SK-N-SH (cell line): ENCODE measurements at regions not wholly inside any gene's neighbourhood (a gene's known extent, or its start where the extent isn't known, plus 50 kb on each side); places are given as distances from the start of the nearest gene placed in this dataset.

ENCODE experiments used
- CTCF ChIA-PET: fragments of 300-600, 350-600 bp; formaldehyde crosslinking; extraction: SDS; loops from one replicate; lab custom pipeline; 2021; lab: Yijun Ruan, JAX
- POLR2A ChIA-PET: fragments of 350-600 bp; sonication (Branson Sonifier 250); formaldehyde crosslinking; extraction: SDS; loops from one replicate; lab custom pipeline; 2020; ENCODE audit warnings: antibody characterized with exemption, inconsistent platforms; lab: Yijun Ruan, JAX
- DNase-seq: peaks from one replicate; pipeline ENCODE4 v3.0.0; 2012
- H2AFZ ChIP-seq: fragments of 200-600 bp; sonication (generic); 2 replicates; pipeline ENCODE4 v1.8.1; 2016; ENCODE audit warnings: antibody characterized with exemption, mild to moderate bottlenecking, low read depth
- H3F3A ChIP-seq: fragments of 200-600 bp; sonication (generic); replicated peaks from 2 replicates; pipeline ENCODE3; 2016; ENCODE audit warnings: antibody characterized with exemption, mild to moderate bottlenecking; ENCODE audit not compliant: insufficient read depth
- H3K27ac ChIP-seq, 2 experiments: fragments of 200-500 bp in 1 of 2; fragments of 200-600 bp in 1 of 2; sonication (Bioruptor generic) in 1 of 2; sonication (generic), shearing (Covaris generic) in 1 of 2; 2 replicates each; pipeline versions ENCODE4 v1.5.1 to v1.6.1; 2014 to 2016; ENCODE audit warnings: low read depth in 2 of 2, inconsistent platforms in 1 of 2, low read length in 1 of 2, mild to moderate bottlenecking in 1 of 2, mixed read lengths in 1 of 2
- H3K27me3 ChIP-seq: fragments of 200-600 bp; sonication (generic), shearing (Covaris generic); 2 replicates; pipeline ENCODE4 v1.6.1; 2016; ENCODE audit warnings: mixed run types; ENCODE audit not compliant: insufficient read depth
- H3K36me3 ChIP-seq, 2 experiments: fragments of 200-500 bp in 1 of 2; fragments of 200-600 bp in 1 of 2; sonication (Bioruptor generic) in 1 of 2; sonication (generic) in 1 of 2; replicated peaks in 1 of 2; 2 replicates each; pipeline versions ENCODE3 to v1.5.1; 2014 to 2016; ENCODE audit warnings: low read length in 1 of 2, mild to moderate bottlenecking in 1 of 2; ENCODE audit not compliant: insufficient read depth in 2 of 2, control insufficient read depth in 1 of 2
- H3K4me1 ChIP-seq, 2 experiments: fragments of 200-500 bp in 1 of 2; fragments of 200-600 bp in 1 of 2; sonication (Bioruptor generic) in 1 of 2; sonication (generic), shearing (Covaris generic) in 1 of 2; 2 replicates each; pipeline versions ENCODE4 v1.5.1 to v1.6.1; 2014 to 2016; ENCODE audit warnings: low read depth in 1 of 2, low read length in 1 of 2, mixed run types in 1 of 2; ENCODE audit not compliant: insufficient read depth in 2 of 2, control insufficient read depth in 1 of 2
- H3K4me2 ChIP-seq: fragments of 200-600 bp; sonication (generic), shearing (Covaris generic); 2 replicates; pipeline ENCODE4 v1.6.1; 2017; ENCODE audit warnings: mixed run types
- H3K4me3 ChIP-seq, 2 experiments: fragments of 200-500 bp in 1 of 2; fragments of 200-600 bp in 1 of 2; sonication (Bioruptor generic) in 1 of 2; sonication (generic), shearing (Covaris generic) in 1 of 2; 2 replicates each; pipeline versions ENCODE4 v1.5.1 to v1.8.1; 2014 to 2016; ENCODE audit warnings: low read depth in 2 of 2, inconsistent platforms in 1 of 2, low read length in 1 of 2, mild to moderate bottlenecking in 1 of 2, mixed read lengths in 1 of 2, moderate library complexity in 1 of 2
- H3K79me2 ChIP-seq: fragments of 200-600 bp; sonication (generic); 2 replicates; pipeline ENCODE4 v1.8.1; 2017; ENCODE audit warnings: mild to moderate bottlenecking; ENCODE audit not compliant: insufficient read depth
- H3K9ac ChIP-seq: fragments of 200-600 bp; sonication (generic); 2 replicates; pipeline ENCODE4 v1.6.1; 2017; ENCODE audit warnings: mixed run types
- H3K9me2 ChIP-seq: fragments of 200-600 bp; sonication (generic); 2 replicates; pipeline ENCODE4 v1.6.1; 2017; ENCODE audit warnings: mixed run types
- H3K9me3 ChIP-seq: fragments of 200-600 bp; sonication (generic); 2 replicates; pipeline ENCODE4 v1.6.1; 2017; ENCODE audit warnings: mixed run types, mild to moderate bottlenecking, moderate library complexity
- H4K20me1 ChIP-seq: fragments of 200-600 bp; sonication (generic); 2 replicates; pipeline ENCODE4 v1.6.1; 2017; ENCODE audit warnings: mild to moderate bottlenecking, mixed run types; ENCODE audit not compliant: insufficient read depth
- CHD2 ChIP-seq: fragments of 150-350 bp; IDR thresholded peaks from 2 replicates; pipeline ENCODE4 v1.6.1; 2018; ENCODE audit warnings: low read length; ENCODE audit not compliant: partially characterized antibody
- ELF1 ChIP-seq: IDR thresholded peaks from 2 replicates; pipeline ENCODE4 v1.4.0; 2012
- FOSL2 ChIP-seq: IDR thresholded peaks from 2 replicates; pipeline ENCODE4 v1.4.0; 2012; ENCODE audit warnings: low read depth, mild to moderate bottlenecking, moderate library complexity, borderline replicate concordance
- GABPA ChIP-seq: IDR thresholded peaks from 2 replicates; pipeline ENCODE4 v1.4.0; 2012; ENCODE audit warnings: low read depth, mild to moderate bottlenecking
- IRF3 ChIP-seq: fragments of 150-350 bp; IDR thresholded peaks from 2 replicates; pipeline ENCODE4 v1.6.1; 2016; ENCODE audit warnings: mild to moderate bottlenecking, low read depth, low read length
- JUND ChIP-seq: IDR thresholded peaks from 2 replicates; pipeline ENCODE4 v1.4.0; 2012
- MXI1 ChIP-seq: IDR thresholded peaks from 2 replicates; pipeline ENCODE4 v1.6.1; 2012; ENCODE audit warnings: mild to moderate bottlenecking, low read depth, low read length, improper control_type of control experiment
- NFIC ChIP-seq: IDR thresholded peaks from 2 replicates; pipeline ENCODE4 v1.4.0; 2012; ENCODE audit warnings: borderline replicate concordance
- POLR2AphosphoS5 ChIP-seq: IDR thresholded peaks from 2 replicates; pipeline ENCODE4 v1.6.1; 2012; ENCODE audit warnings: low read depth, low read length
- REST ChIP-seq: IDR thresholded peaks from 2 replicates; pipeline ENCODE4 v1.6.1; 2012; ENCODE audit warnings: mild to moderate bottlenecking, low read depth, low read length, moderate library complexity
- RFX5 ChIP-seq: IDR thresholded peaks from 2 replicates; pipeline ENCODE4 v1.6.1; 2012; ENCODE audit warnings: mild to moderate bottlenecking, improper control_type of control experiment, low read length
- RXRA ChIP-seq: IDR thresholded peaks from 2 replicates; pipeline ENCODE4 v1.4.0; 2012; ENCODE audit warnings: low read depth, mild to moderate bottlenecking, borderline replicate concordance
- SIN3A ChIP-seq: IDR thresholded peaks from 2 replicates; pipeline ENCODE4 v1.6.1; 2012; ENCODE audit warnings: low read depth, mild to moderate bottlenecking, low read length, moderate library complexity, borderline replicate concordance
- SMC3 ChIP-seq: IDR thresholded peaks from 2 replicates; pipeline ENCODE4 v1.6.1; 2012; ENCODE audit warnings: low read depth, low read length, improper control_type of control experiment
- TCF12 ChIP-seq: IDR thresholded peaks from 2 replicates; pipeline ENCODE4 v1.4.0; 2012
- WGBS: methylation state at CpG from one replicate; pipeline ENCODE4 v1.1.6; 2017; ENCODE audit warnings: low lambda C conversion rate; 5-methylcytosine and 5-hydroxymethylcytosine counted together
- TF ChIP-seq, protein P1 (sequence below): IDR thresholded peaks from 2 replicates; pipeline ENCODE4 v1.4.0; 2012; ENCODE audit warnings: low read depth, borderline replicate concordance
- TF ChIP-seq, protein P2 (sequence below): fragments of 150-350 bp; IDR thresholded peaks from 2 replicates; pipeline ENCODE4 v1.6.1; 2017; ENCODE audit warnings: antibody characterized with exemption, low read length, low read depth, borderline replicate concordance
- TF ChIP-seq, protein P3 (sequence below): IDR thresholded peaks from 2 replicates; pipeline ENCODE4 v1.4.0; 2012; ENCODE audit warnings: low read depth, borderline replicate concordance
- TF ChIP-seq, protein P4 (sequence below): IDR thresholded peaks from 2 replicates; pipeline ENCODE4 v1.4.0; 2012; ENCODE audit warnings: low read depth

- DNase-seq, result no peak
- TF ChIP-seq POLR2AphosphoS5 (no peak), MXI1 (no peak), GABPA (no peak), RFX5 (no peak), ELF1 (no peak), NFIC (no peak), IRF3 (no peak), SIN3A (no peak), CHD2 (no peak), TCF12 (no peak), JUND (no peak), REST (no peak), SMC3 (no peak), FOSL2 (no peak), RXRA (no peak)
- TF ChIP-seq, protein P1, sequence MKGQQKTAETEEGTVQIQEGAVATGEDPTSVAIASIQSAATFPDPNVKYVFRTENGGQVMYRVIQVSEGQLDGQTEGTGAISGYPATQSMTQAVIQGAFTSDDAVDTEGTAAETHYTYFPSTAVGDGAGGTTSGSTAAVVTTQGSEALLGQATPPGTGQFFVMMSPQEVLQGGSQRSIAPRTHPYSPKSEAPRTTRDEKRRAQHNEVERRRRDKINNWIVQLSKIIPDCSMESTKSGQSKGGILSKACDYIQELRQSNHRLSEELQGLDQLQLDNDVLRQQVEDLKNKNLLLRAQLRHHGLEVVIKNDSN, result no peak
- TF ChIP-seq, protein P2, sequence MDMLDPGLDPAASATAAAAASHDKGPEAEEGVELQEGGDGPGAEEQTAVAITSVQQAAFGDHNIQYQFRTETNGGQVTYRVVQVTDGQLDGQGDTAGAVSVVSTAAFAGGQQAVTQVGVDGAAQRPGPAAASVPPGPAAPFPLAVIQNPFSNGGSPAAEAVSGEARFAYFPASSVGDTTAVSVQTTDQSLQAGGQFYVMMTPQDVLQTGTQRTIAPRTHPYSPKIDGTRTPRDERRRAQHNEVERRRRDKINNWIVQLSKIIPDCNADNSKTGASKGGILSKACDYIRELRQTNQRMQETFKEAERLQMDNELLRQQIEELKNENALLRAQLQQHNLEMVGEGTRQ, result no peak
- TF ChIP-seq, protein P3, sequence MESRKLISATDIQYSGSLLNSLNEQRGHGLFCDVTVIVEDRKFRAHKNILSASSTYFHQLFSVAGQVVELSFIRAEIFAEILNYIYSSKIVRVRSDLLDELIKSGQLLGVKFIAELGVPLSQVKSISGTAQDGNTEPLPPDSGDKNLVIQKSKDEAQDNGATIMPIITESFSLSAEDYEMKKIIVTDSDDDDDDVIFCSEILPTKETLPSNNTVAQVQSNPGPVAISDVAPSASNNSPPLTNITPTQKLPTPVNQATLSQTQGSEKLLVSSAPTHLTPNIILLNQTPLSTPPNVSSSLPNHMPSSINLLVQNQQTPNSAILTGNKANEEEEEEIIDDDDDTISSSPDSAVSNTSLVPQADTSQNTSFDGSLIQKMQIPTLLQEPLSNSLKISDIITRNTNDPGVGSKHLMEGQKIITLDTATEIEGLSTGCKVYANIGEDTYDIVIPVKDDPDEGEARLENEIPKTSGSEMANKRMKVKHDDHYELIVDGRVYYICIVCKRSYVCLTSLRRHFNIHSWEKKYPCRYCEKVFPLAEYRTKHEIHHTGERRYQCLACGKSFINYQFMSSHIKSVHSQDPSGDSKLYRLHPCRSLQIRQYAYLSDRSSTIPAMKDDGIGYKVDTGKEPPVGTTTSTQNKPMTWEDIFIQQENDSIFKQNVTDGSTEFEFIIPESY, result no peak
- TF ChIP-seq, protein P4, sequence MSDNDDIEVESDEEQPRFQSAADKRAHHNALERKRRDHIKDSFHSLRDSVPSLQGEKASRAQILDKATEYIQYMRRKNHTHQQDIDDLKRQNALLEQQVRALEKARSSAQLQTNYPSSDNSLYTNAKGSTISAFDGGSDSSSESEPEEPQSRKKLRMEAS, result no peak
- H3F3A ChIP-seq, result no peaks in the 10 kb centered on the region
- no peak overlapping the region for H3K4me2 ChIP-seq
- no peak overlapping the region for H2AFZ ChIP-seq
- no peaks in the 10 kb centered on the region for H3K36me3 ChIP-seq
- H3K4me1 ChIP-seq, result no peaks in the 10 kb centered on the region; a peak in 1 of 4 replicates
- H3K27ac ChIP-seq, result no peak overlapping the region
- no peak overlapping the region for H3K4me3 ChIP-seq
- 13% methylated on average over 2 of the region's 2 CpGs for WGBS
- CTCF ChIA-PET, result no interaction called here
- no peaks in the 10 kb centered on the region for H3K9me3 ChIP-seq
- POLR2A ChIA-PET, result no interaction called here
- H3K9ac ChIP-seq, result no peak overlapping the region
- H3K9me2 ChIP-seq, result no peaks in the 10 kb centered on the region
- no peaks in the 10 kb centered on the region for H3K27me3 ChIP-seq
- H3K79me2 ChIP-seq, result no peaks in the 10 kb centered on the region
- H4K20me1 ChIP-seq, result no peaks in the 10 kb centered on the region
These were observed 849.6 kb upstream of the MAP3K7 start for GRCh38 chr6:91436448-91436847.
